Smooth muscle cell (in vitro differentiated cells): ENCODE measurements at regions not wholly inside any gene's neighbourhood (a gene's known extent, or its start where the extent isn't known, plus 50 kb on each side); places are given as distances from the start of the nearest gene placed in this dataset.

ENCODE experiments used
- DNase-seq: peaks from one replicate; lab custom pipeline; 2025; ENCODE audit not compliant: unreplicated experiment; lab: John Stamatoyannopoulos, UW
- H2AFZ ChIP-seq: fragments of 200-600 bp; sonication (generic); 2 replicates; pipeline ENCODE4 v1.6.0; 2016; ENCODE audit warnings: antibody characterized with exemption, low read depth, mild to moderate bottlenecking
- H3F3A ChIP-seq: fragments of 200-600 bp; sonication (generic); 2 replicates; pipeline ENCODE4 v1.6.0; 2017; ENCODE audit warnings: antibody characterized with exemption, low read depth
- H3K27ac ChIP-seq: fragments of 200-600 bp; sonication (generic); 2 replicates; pipeline ENCODE4 v1.5.1; 2016; ENCODE audit warnings: low read depth, mild to moderate bottlenecking
- H3K27me3 ChIP-seq: fragments of 200-600 bp; sonication (generic); 2 replicates; pipeline ENCODE4 v1.6.1; 2016; ENCODE audit warnings: low read depth, mild to moderate bottlenecking
- H3K36me3 ChIP-seq: fragments of 200-600 bp; sonication (generic); 2 replicates; pipeline ENCODE4 v1.5.1; 2016; ENCODE audit warnings: low read depth
- H3K4me1 ChIP-seq: fragments of 200-600 bp; sonication (generic); 2 replicates; pipeline ENCODE4 v1.5.1; 2016; ENCODE audit warnings: low read depth
- H3K4me2 ChIP-seq: fragments of 200-600 bp; sonication (generic); 2 replicates; pipeline ENCODE4 v1.6.0; 2016; ENCODE audit warnings: mild to moderate bottlenecking
- H3K4me3 ChIP-seq: fragments of 200-600 bp; sonication (generic); 2 replicates; pipeline ENCODE4 v1.5.1; 2016; ENCODE audit warnings: mild to moderate bottlenecking
- H3K79me2 ChIP-seq: fragments of 200-600 bp; sonication (generic); 2 replicates; pipeline ENCODE4 v1.6.0; 2016; ENCODE audit warnings: low read depth, mild to moderate bottlenecking
- H3K9ac ChIP-seq: fragments of 200-600 bp; sonication (generic); 2 replicates; pipeline ENCODE4 v1.6.0; 2016; ENCODE audit warnings: low read depth
- H3K9me3 ChIP-seq: fragments of 200-600 bp; sonication (generic); replicated peaks from 2 replicates; pipeline ENCODE4 v1.5.1; 2016; ENCODE audit warnings: low read depth
- H4K20me1 ChIP-seq: fragments of 200-600 bp; sonication (generic); 2 replicates; pipeline ENCODE4 v1.6.0; 2016; ENCODE audit warnings: low read depth
- CTCF ChIP-seq: fragments of 200-600 bp; sonication (generic); IDR thresholded peaks from 2 replicates; pipeline ENCODE4 v1.5.1; 2017; ENCODE audit warnings: borderline replicate concordance, mild to moderate bottlenecking, antibody characterized with exemption; ENCODE audit not compliant: insufficient read depth, poor library complexity, severe bottlenecking
- WGBS: methylation state at CpG from one replicate; pipeline ENCODE4 v1.1.7; 2016; ENCODE audit warnings: low lambda C conversion rate; 5-methylcytosine and 5-hydroxymethylcytosine counted together

GRCh38 chr1:98054367-98054701 is 133.5 kb upstream of the DPYD start:
- 15% methylated on average over 9 of the region's 11 CpGs for WGBS
- Histone ChIP-seq H4K20me1 (no peaks in the 10 kb centered on the region), H3K4me1 (peaks cover 6% of the 10 kb centered on the region), H3K9ac (no peak overlapping the region), H2AFZ (peak overlapping the region; percentile 89), H3K79me2 (no peaks in the 10 kb centered on the region), H3K4me3 (peak overlapping the region; percentile 60), H3K36me3 (no peaks in the 10 kb centered on the region), H3K4me2 (peak overlapping the region; percentile 92), H3K9me3 (no peaks in the 10 kb centered on the region), H3F3A (peaks cover 6% of the 10 kb centered on the region), H3K27ac (no peak overlapping the region), H3K27me3 (peaks cover 13% of the 10 kb centered on the region)
- TF ChIP-seq CTCF = no peak
- no peak for DNase-seq

- peak; percentile 89 for TF ChIP-seq CTCF
- Histone ChIP-seq H3F3A (peaks cover 6% of the 10 kb centered on the region), H3K27me3 (peaks cover 20% of the 10 kb centered on the region), H3K4me1 (peaks cover 10% of the 10 kb centered on the region), H4K20me1 (no peaks in the 10 kb centered on the region), H3K27ac (no peak overlapping the region), H3K9ac (peak overlapping the region; percentile 41), H3K9me3 (no peaks in the 10 kb centered on the region), H3K79me2 (no peaks in the 10 kb centered on the region), H2AFZ (peak overlapping the region; percentile 89), H3K4me3 (peak overlapping the region; percentile 60), H3K36me3 (no peaks in the 10 kb centered on the region), H3K4me2 (peak overlapping the region; percentile 92)
- peak; percentile 84 for DNase-seq
- 1% methylated on average over 69 of the region's 81 CpGs for WGBS
Measured at GRCh38 chr1:98053471-98054366, 132.9 kb upstream of the DPYD start.

- Histone ChIP-seq H4K20me1 (no peaks in the 10 kb centered on the region), H3K79me2 (no peaks in the 10 kb centered on the region), H3K27ac (no peak overlapping the region), H3K9me3 (no peaks in the 10 kb centered on the region), H3K36me3 (no peaks in the 10 kb centered on the region), H3K9ac (no peak overlapping the region), H2AFZ (no peak overlapping the region), H3K27me3 (peaks cover 43% of the 10 kb centered on the region), H3K4me2 (no peak overlapping the region), H3K4me1 (peaks cover 11% of the 10 kb centered on the region), H3F3A (peaks cover 6% of the 10 kb centered on the region), H3K4me3 (no peak overlapping the region)
- WGBS = 0% methylated on average over 1 of the region's 1 CpG
- TF ChIP-seq CTCF = peak; percentile 89
- no peak for DNase-seq
Measured at GRCh38 chr1:98051065-98051675, 130.3 kb upstream of the DPYD start.
